ENCODE measurements at regions not wholly inside any gene's neighbourhood (a gene's known extent, or its start where the extent isn't known, plus 50 kb on each side); places are given as distances from the start of the nearest gene placed in this dataset.
A peak's percentile ranks its signal among the peaks of the same experiment; 100 is the strongest.

- no peak for DNase-seq (ENCODE audit: low read depth in 2 of 2)
- no peak overlapping the region for H3K4me3 ChIP-seq (replicated peaks in 1 of 2; ENCODE audit: low read depth in 2 of 2, low read length in 2 of 2)
These were observed 122.0 kb upstream of the AHR start for GRCh38 chr7:17176371-17177032.

GRCh38 chr7:17178545-17178944, 119.9 kb upstream of the AHR start:
- no peak overlapping the region for H3K4me3 ChIP-seq (replicated peaks in 1 of 2; ENCODE audit: low read depth in 2 of 2, low read length in 2 of 2)
- no peak for TF ChIP-seq CTCF (IDR thresholded peaks at IDR 0.05; ENCODE audit: low read depth, low read length)
- DNase-seq (ENCODE audit: low read depth in 2 of 2) = no peak

More at GRCh38 chr7:17176371-17177032, 122.0 kb upstream of the AHR start:
- TF ChIP-seq CTCF (IDR thresholded peaks at IDR 0.05; ENCODE audit: low read depth, low read length) = no peak

GRCh38 chr7:17181482-17181881, 117.0 kb upstream of the AHR start:
- TF ChIP-seq CTCF (IDR thresholded peaks at IDR 0.05; ENCODE audit: low read depth, low read length) = no peak
- H3K4me3 ChIP-seq (replicated peaks in 1 of 2; ENCODE audit: low read depth in 2 of 2, low read length in 2 of 2) = no peak overlapping the region
- no peak for DNase-seq (ENCODE audit: low read depth in 2 of 2)

GRCh38 chr7:17183630-17184328, 114.7 kb upstream of the AHR start:
- peak in 1 of 2 donors; percentile 19 for DNase-seq (ENCODE audit: low read depth in 2 of 2)
- no peak overlapping the region for H3K4me3 ChIP-seq (replicated peaks in 1 of 2; ENCODE audit: low read depth in 2 of 2, low read length in 2 of 2)
- no peak for TF ChIP-seq CTCF (IDR thresholded peaks at IDR 0.05; ENCODE audit: low read depth, low read length)

- DNase-seq (ENCODE audit: low read depth in 2 of 2) = peak in 1 of 2 donors; percentile 47
- no peak overlapping the region for H3K4me3 ChIP-seq (replicated peaks in 1 of 2; ENCODE audit: low read depth in 2 of 2, low read length in 2 of 2)
- TF ChIP-seq CTCF (IDR thresholded peaks at IDR 0.05; ENCODE audit: low read depth, low read length) = no peak
These were observed 113.4 kb upstream of the AHR start for GRCh38 chr7:17184805-17185689.

- DNase-seq (ENCODE audit: low read depth in 2 of 2) = peak; percentile 71 to 72
- H3K4me3 ChIP-seq (replicated peaks in 1 of 2; ENCODE audit: low read depth in 2 of 2, low read length in 2 of 2) = no peak overlapping the region
- TF ChIP-seq CTCF (IDR thresholded peaks at IDR 0.05; ENCODE audit: low read depth, low read length) = no peak
These were observed 112.8 kb upstream of the AHR start for GRCh38 chr7:17185690-17186070.

All from cardiac fibroblast (primary cell).